NCI-H1694 treated with DMSO at 0.1 percent for 48 hours (cell line): ENCODE measurements at regions not wholly inside any gene's neighbourhood (a gene's known extent, or its start where the extent isn't known, plus 50 kb on each side); places are given as distances from the start of the nearest gene placed in this dataset.

ENCODE experiments used
- DNase-seq: peaks from one replicate; lab custom pipeline; 2025; lab: John Stamatoyannopoulos, UW

GRCh38 chr3:168514252-168514651 lies 418.5 kb upstream of the GOLIM4 start:
- no peak for DNase-seq

GRCh38 chr3:168512802-168513201 lies 417.1 kb upstream of the GOLIM4 start:
- no peak for DNase-seq

- peak; percentile 5 for DNase-seq
Measured at GRCh38 chr3:168511428-168512014, 415.8 kb upstream of the GOLIM4 start.

GRCh38 chr3:168506589-168506988 lies 410.9 kb upstream of the GOLIM4 start:
- DNase-seq, result no peak

GRCh38 chr3:168501570-168501969 lies 405.8 kb upstream of the GOLIM4 start:
- DNase-seq, result no peak

- DNase-seq, result no peak
Measured at GRCh38 chr3:168498194-168498593, 402.5 kb upstream of the GOLIM4 start.

GRCh38 chr3:168497741-168498140 lies 402.0 kb upstream of the GOLIM4 start:
- DNase-seq, result no peak

- DNase-seq, result no peak
Measured at GRCh38 chr3:168497183-168497582, 401.5 kb upstream of the GOLIM4 start.

- no peak for DNase-seq
Measured at GRCh38 chr3:168495932-168496331, 400.2 kb upstream of the GOLIM4 start.

GRCh38 chr3:168495270-168495669 lies 399.5 kb upstream of the GOLIM4 start:
- DNase-seq, result no peak

GRCh38 chr3:168493412-168494205 lies 397.9 kb upstream of the GOLIM4 start:
- DNase-seq, result no peak

GRCh38 chr3:168490981-168491380 lies 395.3 kb upstream of the GOLIM4 start:
- DNase-seq, result no peak

- DNase-seq, result no peak
Measured at GRCh38 chr3:168489301-168489700, 393.6 kb upstream of the GOLIM4 start.

- no peak for DNase-seq
Measured at GRCh38 chr3:168485936-168486335, 390.2 kb upstream of the GOLIM4 start.

GRCh38 chr3:168476360-168476980 lies 380.7 kb upstream of the GOLIM4 start:
- DNase-seq, result no peak

GRCh38 chr3:168475704-168476103 lies 380.0 kb upstream of the GOLIM4 start:
- DNase-seq, result no peak

- DNase-seq, result no peak
Measured at GRCh38 chr3:168473334-168473890, 377.7 kb upstream of the GOLIM4 start.

GRCh38 chr3:168472783-168473182 lies 377.1 kb upstream of the GOLIM4 start:
- DNase-seq, result no peak

- no peak for DNase-seq
Measured at GRCh38 chr3:168470380-168470779, 374.7 kb upstream of the GOLIM4 start.

- DNase-seq, result no peak
Measured at GRCh38 chr3:168469436-168469835, 373.7 kb upstream of the GOLIM4 start.

- DNase-seq, result no peak
Measured at GRCh38 chr3:168467115-168467714, 371.5 kb upstream of the GOLIM4 start.

GRCh38 chr3:168461793-168462192 lies 366.1 kb upstream of the GOLIM4 start:
- no peak for DNase-seq
